B cell (primary cell): ENCODE measurements at regions not wholly inside any gene's neighbourhood (a gene's known extent, or its start where the extent isn't known, plus 50 kb on each side); places are given as distances from the start of the nearest gene placed in this dataset.

Experiments used
- ATAC-seq: fragments of 200-7000 bp; cut with Tn5 transposase; one replicate; pipeline ENCODE4 v1.10.0; 2021; ENCODE audit warnings: low read depth, mild to moderate bottlenecking, moderate number of reproducible peaks, moderate library complexity
- CTCF ChIA-PET: fragments of 350-600 bp; sonication (Branson Sonifier 250); formaldehyde crosslinking; loops from one replicate; lab custom pipeline; 2021; ENCODE audit warnings: antibody characterized with exemption, inconsistent platforms; lab: Charles Lee
- POLR2A ChIA-PET: fragments of 350-600 bp; sonication (Branson Sonifier 250); formaldehyde crosslinking; loops from one replicate; lab custom pipeline; 2021; ENCODE audit warnings: antibody characterized with exemption; lab: Charles Lee
- DNase-seq: peaks from one replicate; pipeline ENCODE4 v3.0.0; 2013
- H2AFZ ChIP-seq: 2 replicates; pipeline ENCODE4 v1.6.1; 2012; ENCODE audit warnings: mild to moderate bottlenecking, low read depth, low read length; ENCODE audit not compliant: insufficient read depth, poor library complexity, severe bottlenecking
- H3K27ac ChIP-seq, 2 donors: 1 replicate in 1 of 2; 2 replicates in 1 of 2; pipeline ENCODE4 v1.5.1; 2012 to 2013; ENCODE audit warnings: low read length in 2 of 2, mild to moderate bottlenecking in 2 of 2, moderate library complexity in 1 of 2
- H3K27me3 ChIP-seq, 4 experiments: fragments of 200-600 bp in 1 of 4; sonication (generic) in 1 of 4; replicated peaks in 1 of 4; 1 replicate in 2 of 4; 2 replicates in 2 of 4; pipeline versions ENCODE4 v1.6.1 to v1.7.0; 2013 to 2016; ENCODE audit warnings: low read length in 3 of 4, mild to moderate bottlenecking in 2 of 4, mixed read lengths in 1 of 4, moderate library complexity in 1 of 4; ENCODE audit not compliant: insufficient read depth in 4 of 4, control insufficient read depth in 3 of 4; ENCODE audit errors: control extremely low read depth in 1 of 4
- H3K36me3 ChIP-seq, 2 experiments: replicated peaks in 1 of 2; 1 replicate in 1 of 2; 2 replicates in 1 of 2; pipeline versions ENCODE4 v1.6.1 to v1.7.1; 2013; ENCODE audit warnings: low read length in 1 of 2; ENCODE audit not compliant: insufficient read depth in 2 of 2, control insufficient read depth in 1 of 2; ENCODE audit errors: control extremely low read depth in 1 of 2, extremely low read depth in 1 of 2
- H3K4me1 ChIP-seq, 2 donors: fragments of 200-600 bp in 1 of 2; sonication (generic) in 1 of 2; 1 replicate in 1 of 2; 2 replicates in 1 of 2; pipeline versions ENCODE4 v1.5.1 to v1.6.1; 2013 to 2017; ENCODE audit warnings: low read length in 2 of 2; ENCODE audit not compliant: control insufficient read depth in 2 of 2, insufficient read depth in 2 of 2
- H3K4me2 ChIP-seq: replicated peaks from 2 replicates; pipeline ENCODE3; 2012; ENCODE audit warnings: mild to moderate bottlenecking, low read depth, low read length; ENCODE audit not compliant: poor library complexity, severe bottlenecking
- H3K4me3 ChIP-seq, 5 experiments: fragments of 200-600 bp in 1 of 5; sonication (generic) in 1 of 5; 1 replicate in 3 of 5; 2 replicates in 2 of 5; pipeline versions ENCODE4 v1.5.1 to v1.7.0; 2011 to 2016; ENCODE audit warnings: low read length in 4 of 5, mild to moderate bottlenecking in 4 of 5, low read depth in 2 of 5, control low read depth in 1 of 5, moderate library complexity in 1 of 5; ENCODE audit not compliant: insufficient read depth in 1 of 5; ENCODE audit errors: control extremely low read depth in 1 of 5, extremely low read depth in 1 of 5
- H3K79me2 ChIP-seq: fragments of 200-600 bp; sonication (generic); one replicate; pipeline ENCODE4 v1.6.0; 2016; ENCODE audit warnings: low read length; ENCODE audit not compliant: control insufficient read depth, insufficient read depth
- H3K9ac ChIP-seq: fragments of 200-600 bp; sonication (generic); 2 replicates; pipeline ENCODE4 v1.6.1; 2017; ENCODE audit warnings: mild to moderate bottlenecking, low read length, moderate library complexity
- H3K9me3 ChIP-seq, 3 donors: one replicate each; pipeline versions ENCODE4 v1.6.1 to v1.7.1; 2013; ENCODE audit warnings: low read length in 2 of 3; ENCODE audit not compliant: control insufficient read depth in 2 of 3, insufficient read depth in 1 of 3; ENCODE audit errors: control extremely low read depth in 1 of 3
- H4K20me1 ChIP-seq: 2 replicates; pipeline ENCODE4 v1.6.0; 2012; ENCODE audit warnings: mild to moderate bottlenecking, low read length; ENCODE audit not compliant: insufficient read depth, control insufficient read depth, poor library complexity, severe bottlenecking
- H3K27ac Mint-ChIP-seq: one replicate; pipeline ENCODE4 v1.8.0; 2021; ENCODE audit warnings: mixed read lengths
- H3K27me3 Mint-ChIP-seq: one replicate; pipeline ENCODE4 v1.8.0; 2021; ENCODE audit warnings: mixed read lengths
- H3K4me1 Mint-ChIP-seq: one replicate; pipeline ENCODE4 v1.8.0; 2021; ENCODE audit warnings: mixed read lengths
- H3K4me3 Mint-ChIP-seq: one replicate; pipeline ENCODE4 v1.8.0; 2021; ENCODE audit warnings: mixed read lengths
- H3K9me3 Mint-ChIP-seq: one replicate; pipeline ENCODE4 v1.8.0; 2022; ENCODE audit warnings: mixed read lengths; ENCODE audit not compliant: insufficient read depth
- CTCF ChIP-seq: fragments of 200-600 bp; IDR thresholded peaks from one replicate; pipeline ENCODE4 v1.8.0; 2022; ENCODE audit warnings: antibody characterized with exemption, mild to moderate bottlenecking
- EZH2 ChIP-seq: IDR thresholded peaks from 2 replicates; pipeline ENCODE4 v1.6.1; 2012; ENCODE audit warnings: borderline replicate concordance, low read depth, mild to moderate bottlenecking, moderate library complexity, low read length; ENCODE audit not compliant: insufficient read depth, poor library complexity, severe bottlenecking
- WGBS: methylation state at CpG from one replicate; pipeline ENCODE4 v1.1.5; 2013; ENCODE audit warnings: missing lambda C conversion rate; ENCODE audit not compliant: insufficient coverage; 5-methylcytosine and 5-hydroxymethylcytosine counted together
- intact Hi-C: fragments of 100-400 bp; cut with micrococcal nuclease; formaldehyde crosslinking; loops from one replicate; pipeline ENCODE4 v1.10.0; 2022

DNA sequence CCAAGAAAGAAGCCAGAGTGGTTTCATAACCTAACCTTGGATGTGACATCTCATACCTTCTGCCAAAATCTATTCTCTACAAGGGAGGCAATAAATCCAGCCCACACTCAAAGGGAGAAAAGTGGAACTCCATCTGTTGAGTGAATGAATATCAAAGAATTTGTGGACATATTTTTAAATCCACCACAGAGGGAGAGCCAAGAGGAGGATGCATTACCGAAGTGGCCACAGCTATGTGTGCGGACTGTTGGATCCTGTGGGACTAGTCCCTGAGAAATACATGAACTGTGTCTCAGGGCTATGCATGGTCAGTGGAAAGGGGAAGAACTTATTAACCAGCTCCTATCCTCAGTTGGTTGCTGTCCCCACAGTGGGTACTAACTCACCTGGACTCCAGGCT is 273.9 kb downstream of the NUAK1 start:
- Histone ChIP-seq H2AFZ (no peak overlapping the region), H3K9me3 (peaks cover 0 to 6% (median 0%) of the 10 kb centered on the region in 3 donors), H4K20me1 (no peaks in the 10 kb centered on the region), H3K4me1 (no peaks in the 10 kb centered on the region), H3K4me3 (no peak overlapping the region), H3K79me2 (no peaks in the 10 kb centered on the region), H3K27me3 (no peaks in the 10 kb centered on the region), H3K9ac (no peak overlapping the region), H3K27ac (no peak overlapping the region), H3K4me2 (no peak overlapping the region), H3K36me3 (no peaks in the 10 kb centered on the region)
- intact Hi-C loops: no loop called here
- ChIA-PET CTCF (interaction anchor here (0.6 kb wide), 1 partner anchor 13 kb away, joined by 4 read pairs; no protein-coding TSS in a partner anchor), POLR2A (no interaction called here)
- peaks cover 8% of the 10 kb centered on the region for H3K27me3 Mint-ChIP-seq
- 100% methylated on average over 2 of the region's 2 CpGs for WGBS
- peaks cover 2% of the 10 kb centered on the region for H3K9me3 Mint-ChIP-seq
- ATAC-seq: no peak
- no peak overlapping the region for H3K4me3 Mint-ChIP-seq
- H3K4me1 Mint-ChIP-seq: no peaks in the 10 kb centered on the region
- no peak overlapping the region for H3K27ac Mint-ChIP-seq
- no peak for DNase-seq
- TF ChIP-seq EZH2 (no peak), CTCF (no peak)

DNA sequence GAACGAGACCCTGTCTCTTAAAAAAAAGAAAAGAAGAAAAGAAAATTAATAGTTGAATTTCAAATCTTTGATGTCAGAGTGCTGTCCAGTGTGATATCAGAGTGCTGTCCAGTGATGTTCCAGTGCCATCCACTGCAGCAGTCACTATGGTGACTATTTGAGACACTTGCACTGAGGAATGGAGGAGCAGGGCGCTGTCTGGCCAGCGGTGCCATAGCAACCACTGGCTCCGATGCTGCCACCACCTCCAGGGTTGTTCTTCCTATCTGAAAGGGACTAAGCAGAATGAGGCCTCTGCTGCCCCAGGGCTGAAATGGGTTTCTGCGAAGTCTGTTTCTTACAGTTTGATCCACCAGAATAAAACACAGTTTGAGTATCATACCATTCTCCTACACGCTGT is 272.9 kb downstream of the NUAK1 start:
- H4K20me1 ChIP-seq: no peaks in the 10 kb centered on the region
- CTCF ChIA-PET: no interaction called here
- no peaks in the 10 kb centered on the region for H3K27me3 ChIP-seq
- intact Hi-C loops: no loop called here
- TF ChIP-seq CTCF (no peak), EZH2 (no peak)
- no peak for ATAC-seq
- no peak overlapping the region for H3K9ac ChIP-seq
- H3K9me3 ChIP-seq: peaks cover 0 to 6% (median 0%) of the 10 kb centered on the region in 3 donors
- no peaks in the 10 kb centered on the region for H3K36me3 ChIP-seq
- Mint-ChIP-seq H3K9me3 (peaks cover 3% of the 10 kb centered on the region), H3K4me1 (no peaks in the 10 kb centered on the region), H3K27me3 (peaks cover 13% of the 10 kb centered on the region), H3K4me3 (no peak overlapping the region), H3K27ac (no peak overlapping the region)
- no peak overlapping the region for H3K4me3 ChIP-seq
- no peak overlapping the region for H2AFZ ChIP-seq
- 95% methylated on average over 4 of the region's 6 CpGs for WGBS
- POLR2A ChIA-PET: no interaction called here
- H3K4me1 ChIP-seq: no peaks in the 10 kb centered on the region
- no peak for DNase-seq
- H3K79me2 ChIP-seq: no peaks in the 10 kb centered on the region
- H3K4me2 ChIP-seq: no peak overlapping the region
- no peak overlapping the region for H3K27ac ChIP-seq
